OCI-LY7 (cell line): ENCODE measurements at regions not wholly inside any gene's neighbourhood (a gene's known extent, or its start where the extent isn't known, plus 50 kb on each side); places are given as distances from the start of the nearest gene placed in this dataset.

Source experiments
- BruUV-seq: library from RNA; stranded (reverse); fragments of 400-500 nt; replicated peaks from 2 replicates; lab custom pipeline; 2021; lab: Mats Ljungman, UMichigan
- CTCF ChIA-PET: fragments of 300-600 bp; sonication (Branson Sonifier 250); formaldehyde crosslinking; loops from one replicate; lab custom pipeline; 2022; ENCODE audit warnings: antibody characterized with exemption; ENCODE audit not compliant: unreplicated experiment; lab: Charles Lee
- POLR2A ChIA-PET: fragments of 300-600 bp; sonication (Branson Sonifier 250); formaldehyde crosslinking; loops from one replicate; lab custom pipeline; 2022; ENCODE audit warnings: antibody characterized with exemption; lab: Charles Lee
- DNase-seq: peaks from one replicate; pipeline ENCODE4 v3.0.0-alpha.2; 2015; ENCODE audit warnings: low spot score
- H2AFZ ChIP-seq: fragments of 200-600 bp; sonication (generic), shearing (Covaris generic); 2 replicates; pipeline ENCODE4 v1.6.1; 2014; ENCODE audit warnings: mild to moderate bottlenecking, antibody characterized with exemption, low read length, moderate library complexity
- H3K27ac ChIP-seq: fragments of 200-600 bp; sonication (generic); 2 replicates; pipeline ENCODE4 v1.5.1; 2014; ENCODE audit warnings: mixed run types, low read depth, mild to moderate bottlenecking, moderate library complexity, low read length, inconsistent platforms; ENCODE audit not compliant: poor library complexity, severe bottlenecking
- H3K36me3 ChIP-seq: fragments of 200-600 bp; sonication (generic); 2 replicates; pipeline ENCODE4 v1.6.1; 2014; ENCODE audit warnings: mild to moderate bottlenecking, antibody characterized with exemption, low read length, moderate library complexity, mixed read lengths; ENCODE audit not compliant: insufficient read depth
- H3K4me1 ChIP-seq: fragments of 200-600 bp; sonication (generic); 2 replicates; pipeline ENCODE4 v1.5.1; 2014; ENCODE audit warnings: mild to moderate bottlenecking, low read length; ENCODE audit not compliant: insufficient read depth, poor library complexity, severe bottlenecking
- H3K4me2 ChIP-seq: fragments of 200-600 bp; sonication (generic); 2 replicates; pipeline ENCODE4 v1.6.1; 2014; ENCODE audit warnings: mild to moderate bottlenecking, low read length
- H3K4me3 ChIP-seq: fragments of 200-600 bp; sonication (generic); 2 replicates; pipeline ENCODE4 v1.5.1; 2014; ENCODE audit warnings: mild to moderate bottlenecking, low read depth, low read length; ENCODE audit not compliant: poor library complexity, severe bottlenecking
- H3K79me2 ChIP-seq: fragments of 200-600 bp; sonication (generic); 2 replicates; pipeline ENCODE4 v1.6.1; 2016; ENCODE audit warnings: low read depth, mild to moderate bottlenecking, low read length, moderate library complexity, mixed read lengths; ENCODE audit not compliant: insufficient read depth
- H3K9me2 ChIP-seq: fragments of 200-600 bp; sonication (generic); 2 replicates; pipeline ENCODE4 v1.6.1; 2016; ENCODE audit warnings: mild to moderate bottlenecking, low read length, mixed read lengths; ENCODE audit not compliant: insufficient read depth
- H3K9me3 ChIP-seq: fragments of 200-600 bp; sonication (generic); 2 replicates; pipeline ENCODE4 v1.6.1; 2014; ENCODE audit warnings: mild to moderate bottlenecking, mixed run types, low read length, mixed read lengths
- H4K20me1 ChIP-seq: fragments of 200-600 bp; sonication (generic); 2 replicates; pipeline ENCODE4 v1.6.1; 2014; ENCODE audit warnings: mild to moderate bottlenecking, antibody characterized with exemption, low read length, moderate library complexity, mixed read lengths; ENCODE audit not compliant: insufficient read depth
- CTCF ChIP-seq: fragments of 200-600 bp; sonication (generic); conservative IDR thresholded peaks from 2 replicates; pipeline ENCODE4 v1.5.1; 2014; ENCODE audit warnings: mild to moderate bottlenecking, antibody characterized with exemption, low read length, moderate library complexity, mixed read lengths
- EZH2phosphoT487 ChIP-seq: fragments of 200-600 bp; sonication (generic); IDR thresholded peaks from 2 replicates; pipeline ENCODE4 v1.6.1; 2018; ENCODE audit warnings: low read depth, borderline replicate concordance, mild to moderate bottlenecking, mixed run types, antibody characterized with exemption, low read length, moderate library complexity, mixed read lengths
- intact Hi-C: fragments of 100-400 bp; cut with micrococcal nuclease; formaldehyde crosslinking; loops from one replicate; pipeline ENCODE4 v1.10.0; 2022; ENCODE audit not compliant: unreplicated experiment

GRCh38 chr4:60923075-60923474 lies 277.1 kb upstream of the ADGRL3 start:
- Histone ChIP-seq H3K4me1 (no peaks in the 10 kb centered on the region), H3K4me2 (no peak overlapping the region), H3K9me2 (no peaks in the 10 kb centered on the region), H3K4me3 (no peak overlapping the region), H3K36me3 (no peaks in the 10 kb centered on the region), H4K20me1 (no peaks in the 10 kb centered on the region), H3K79me2 (no peaks in the 10 kb centered on the region), H3K27ac (no peak overlapping the region), H3K9me3 (no peaks in the 10 kb centered on the region), H2AFZ (no peak overlapping the region)
- DNase-seq = no peak
- POLR2A ChIA-PET = no interaction called here
- intact Hi-C loops = no loop called here
- BruUV-seq = no TSS peak
- CTCF ChIA-PET = no interaction called here
- TF ChIP-seq EZH2phosphoT487 (no peak), CTCF (no peak)

GRCh38 chr4:60926624-60927023 lies 273.5 kb upstream of the ADGRL3 start:
- no peak for DNase-seq
- no peak overlapping the region for H3K4me3 ChIP-seq
- intact Hi-C loops = no loop called here
- no peak overlapping the region for H3K27ac ChIP-seq
- H3K9me3 ChIP-seq = no peaks in the 10 kb centered on the region
- no peaks in the 10 kb centered on the region for H3K79me2 ChIP-seq
- TF ChIP-seq CTCF = no peak
- H3K4me2 ChIP-seq = no peak overlapping the region
- H3K4me1 ChIP-seq = no peaks in the 10 kb centered on the region
- H2AFZ ChIP-seq = no peak overlapping the region
- BruUV-seq = no TSS peak
- CTCF ChIA-PET = no interaction called here
- H4K20me1 ChIP-seq = no peaks in the 10 kb centered on the region
- POLR2A ChIA-PET = no interaction called here
- H3K36me3 ChIP-seq = no peaks in the 10 kb centered on the region
- no peaks in the 10 kb centered on the region for H3K9me2 ChIP-seq

- H3K4me1 ChIP-seq = no peaks in the 10 kb centered on the region
- H3K27ac ChIP-seq = no peak overlapping the region
- no peak for DNase-seq
- H3K4me3 ChIP-seq = no peak overlapping the region
- no peak overlapping the region for H2AFZ ChIP-seq
- BruUV-seq = no TSS peak
- no peaks in the 10 kb centered on the region for H4K20me1 ChIP-seq
- no peaks in the 10 kb centered on the region for H3K36me3 ChIP-seq
- H3K79me2 ChIP-seq = no peaks in the 10 kb centered on the region
- ChIA-PET CTCF (no interaction called here), POLR2A (no interaction called here)
- H3K9me2 ChIP-seq = no peaks in the 10 kb centered on the region
- no peak for TF ChIP-seq EZH2phosphoT487
- no peak overlapping the region for H3K4me2 ChIP-seq
- no peaks in the 10 kb centered on the region for H3K9me3 ChIP-seq
- intact Hi-C loops = no loop called here
These were observed 269.3 kb upstream of the ADGRL3 start for GRCh38 chr4:60930866-60931265.
